ENCODE measurements at regions not wholly inside any gene's neighbourhood (a gene's known extent, or its start where the extent isn't known, plus 50 kb on each side); places are given as distances from the start of the nearest gene placed in this dataset.

DNA sequence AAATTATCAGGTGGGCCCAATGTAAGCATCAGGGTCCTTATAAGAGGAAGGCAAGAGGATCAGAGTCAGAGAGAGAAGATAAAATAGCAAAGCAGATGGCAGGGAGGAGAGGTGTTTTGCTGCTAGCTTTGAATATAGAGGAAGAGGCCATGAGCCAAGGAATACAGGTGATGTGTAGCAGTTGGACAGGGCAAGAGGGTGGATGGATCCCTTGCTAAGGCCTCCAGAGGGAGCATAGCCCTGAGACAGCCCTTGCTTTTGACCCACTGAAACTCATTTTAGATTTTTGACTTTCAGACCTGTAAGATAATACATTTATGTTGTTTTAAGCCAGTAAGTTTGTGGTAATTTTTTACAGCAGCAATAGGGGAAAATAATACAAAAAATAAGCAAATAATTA is 116.6 kb upstream of the PARD3B start:
- no peak overlapping the region for H3K27ac Mint-ChIP-seq
- no peak overlapping the region for H4K5ac ChIP-seq (ENCODE audit: insufficient read length, low read depth, low read length)
- no peaks in the 10 kb centered on the region for H3K79me1 ChIP-seq (ENCODE audit: insufficient read depth, low read depth, low read length, poor library complexity, severe bottlenecking)
- no peak overlapping the region for H2BK20ac ChIP-seq (ENCODE audit: low read depth, low read length, poor library complexity, severe bottlenecking)
- H4K20me1 ChIP-seq (ENCODE audit: control insufficient read depth, insufficient read depth, insufficient read length), result no peaks in the 10 kb centered on the region
- TF ChIP-seq, protein P1, sequence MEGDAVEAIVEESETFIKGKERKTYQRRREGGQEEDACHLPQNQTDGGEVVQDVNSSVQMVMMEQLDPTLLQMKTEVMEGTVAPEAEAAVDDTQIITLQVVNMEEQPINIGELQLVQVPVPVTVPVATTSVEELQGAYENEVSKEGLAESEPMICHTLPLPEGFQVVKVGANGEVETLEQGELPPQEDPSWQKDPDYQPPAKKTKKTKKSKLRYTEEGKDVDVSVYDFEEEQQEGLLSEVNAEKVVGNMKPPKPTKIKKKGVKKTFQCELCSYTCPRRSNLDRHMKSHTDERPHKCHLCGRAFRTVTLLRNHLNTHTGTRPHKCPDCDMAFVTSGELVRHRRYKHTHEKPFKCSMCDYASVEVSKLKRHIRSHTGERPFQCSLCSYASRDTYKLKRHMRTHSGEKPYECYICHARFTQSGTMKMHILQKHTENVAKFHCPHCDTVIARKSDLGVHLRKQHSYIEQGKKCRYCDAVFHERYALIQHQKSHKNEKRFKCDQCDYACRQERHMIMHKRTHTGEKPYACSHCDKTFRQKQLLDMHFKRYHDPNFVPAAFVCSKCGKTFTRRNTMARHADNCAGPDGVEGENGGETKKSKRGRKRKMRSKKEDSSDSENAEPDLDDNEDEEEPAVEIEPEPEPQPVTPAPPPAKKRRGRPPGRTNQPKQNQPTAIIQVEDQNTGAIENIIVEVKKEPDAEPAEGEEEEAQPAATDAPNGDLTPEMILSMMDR (conservative IDR thresholded peaks at IDR 0.05), result no peak
- no peaks in the 10 kb centered on the region for H3K27me3 ChIP-seq (ENCODE audit: insufficient read depth, low read length)
- H3K4ac ChIP-seq (ENCODE audit: low read depth, low read length), result no peak overlapping the region
- H2AFZ ChIP-seq (ENCODE audit: low read length), result no peak overlapping the region
- peaks cover 3 to 12% (median 7%) of the 10 kb centered on the region in 3 experiments; a peak in 5 of 7 replicates for H3K36me3 Mint-ChIP-seq (ENCODE audit: insufficient read depth in 1 of 3, low read depth in 3 of 3)
- peaks cover 0 to 3% of the 10 kb centered on the region in 2 experiments; a peak in 2 of 4 replicates for H3K4me1 Mint-ChIP-seq
- H3K4me2 ChIP-seq (ENCODE audit: insufficient read depth, insufficient read length, low read length), result no peak overlapping the region
- H3K14ac ChIP-seq (ENCODE audit: insufficient read depth, low read length), result no peak overlapping the region
- no peak overlapping the region for H3K56ac ChIP-seq (ENCODE audit: insufficient read length, low read depth, low read length)
- no peak overlapping the region for H2BK12ac ChIP-seq (ENCODE audit: insufficient read length, low read depth, low read length)
- H3K4me1 ChIP-seq (ENCODE audit: insufficient read depth, low read length), result no peaks in the 10 kb centered on the region
- no peak overlapping the region for H4K8ac ChIP-seq (replicated peaks; ENCODE audit: insufficient read length, low read depth, low read length)
- no peak overlapping the region for H3K4me3 Mint-ChIP-seq
- no peaks in the 10 kb centered on the region for H3K79me2 ChIP-seq (ENCODE audit: insufficient read depth, low read length)
- no peaks in the 10 kb centered on the region for H3K23me2 ChIP-seq (ENCODE audit: insufficient read length, low read depth, low read length, poor library complexity, severe bottlenecking)
- no peaks in the 10 kb centered on the region; the same call in none of the 2 replicates for H3K27me3 Mint-ChIP-seq (ENCODE audit: low read depth)
- no peak overlapping the region for H2BK15ac ChIP-seq (ENCODE audit: low read depth, low read length)
- H2AK5ac ChIP-seq (ENCODE audit: insufficient read length, low read length), result no peak overlapping the region
- no peak overlapping the region for H2BK120ac ChIP-seq (ENCODE audit: low read depth, low read length, poor library complexity, severe bottlenecking)
- no peak overlapping the region for H3K18ac ChIP-seq (ENCODE audit: insufficient read length, low read depth, low read length)
- H3K9ac ChIP-seq (ENCODE audit: extremely low read depth, insufficient read length, low read length), result no peak overlapping the region
- no peak overlapping the region for H3K23ac ChIP-seq (ENCODE audit: insufficient read length, low read depth, low read length)
- H3T11ph ChIP-seq (ENCODE audit: low read length), result no peak overlapping the region
- H3K9me3 ChIP-seq (ENCODE audit: control insufficient read depth, low read depth, low read length), result no peaks in the 10 kb centered on the region
- H3K9me3 Mint-ChIP-seq, result peaks cover 13 to 15% of the 10 kb centered on the region in 2 experiments
- no peak overlapping the region for H4K91ac ChIP-seq (ENCODE audit: insufficient read length, low read depth, low read length)
- H2BK5ac ChIP-seq (ENCODE audit: insufficient read length, low read length), result no peak overlapping the region
- H3K27ac ChIP-seq (ENCODE audit: insufficient read length, low read depth, low read length), result no peak overlapping the region
- DNase-seq, result no peak

Data from H9 (cell line).